ENCODE measurements at regions not wholly inside any gene's neighbourhood (a gene's known extent, or its start where the extent isn't known, plus 50 kb on each side); places are given as distances from the start of the nearest gene placed in this dataset.

DNA sequence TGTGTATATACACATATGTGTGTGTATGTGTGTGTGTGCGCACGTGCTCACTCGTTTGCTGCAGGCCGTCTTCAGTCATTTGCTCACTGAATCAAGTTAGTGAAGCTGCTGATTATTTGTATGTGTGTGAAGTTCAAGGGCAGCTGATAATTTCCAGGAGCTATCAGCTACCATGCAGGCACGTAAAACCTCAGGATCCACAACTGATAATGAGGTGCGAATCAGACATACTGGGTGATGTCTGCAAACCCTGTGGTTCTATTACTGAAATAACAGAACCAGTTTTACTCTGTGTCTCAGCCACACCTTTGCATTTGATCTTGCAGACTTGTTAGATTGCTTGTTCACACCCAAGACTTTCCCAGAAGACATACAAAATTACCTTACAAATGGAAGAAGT is 257.6 kb downstream of the TAF11L14 start:
- TF ChIP-seq, protein P1, sequence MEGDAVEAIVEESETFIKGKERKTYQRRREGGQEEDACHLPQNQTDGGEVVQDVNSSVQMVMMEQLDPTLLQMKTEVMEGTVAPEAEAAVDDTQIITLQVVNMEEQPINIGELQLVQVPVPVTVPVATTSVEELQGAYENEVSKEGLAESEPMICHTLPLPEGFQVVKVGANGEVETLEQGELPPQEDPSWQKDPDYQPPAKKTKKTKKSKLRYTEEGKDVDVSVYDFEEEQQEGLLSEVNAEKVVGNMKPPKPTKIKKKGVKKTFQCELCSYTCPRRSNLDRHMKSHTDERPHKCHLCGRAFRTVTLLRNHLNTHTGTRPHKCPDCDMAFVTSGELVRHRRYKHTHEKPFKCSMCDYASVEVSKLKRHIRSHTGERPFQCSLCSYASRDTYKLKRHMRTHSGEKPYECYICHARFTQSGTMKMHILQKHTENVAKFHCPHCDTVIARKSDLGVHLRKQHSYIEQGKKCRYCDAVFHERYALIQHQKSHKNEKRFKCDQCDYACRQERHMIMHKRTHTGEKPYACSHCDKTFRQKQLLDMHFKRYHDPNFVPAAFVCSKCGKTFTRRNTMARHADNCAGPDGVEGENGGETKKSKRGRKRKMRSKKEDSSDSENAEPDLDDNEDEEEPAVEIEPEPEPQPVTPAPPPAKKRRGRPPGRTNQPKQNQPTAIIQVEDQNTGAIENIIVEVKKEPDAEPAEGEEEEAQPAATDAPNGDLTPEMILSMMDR (conservative IDR thresholded peaks at IDR 0.05 in 1 of 2, IDR thresholded peaks at IDR 0.05 in 1 of 2; ENCODE audit: low read depth in 1 of 2, low read length in 2 of 2) = no peak
- TF ChIP-seq EZH2 (IDR thresholded peaks at IDR 0.05; ENCODE audit: low read length, missing control alignments) = no peak
